ENCODE measurements at regions not wholly inside any gene's neighbourhood (a gene's known extent, or its start where the extent isn't known, plus 50 kb on each side); places are given as distances from the start of the nearest gene placed in this dataset.

GRCh38 chr18:28690100-28690499 lies 513.2 kb upstream of the CDH2 start:
- TF ChIP-seq EP300 (IDR thresholded peaks at IDR 0.05): no peak
- no peak for TF ChIP-seq ELK1 (IDR thresholded peaks at IDR 0.05; ENCODE audit: low read depth, low read length)
- no peak for TF ChIP-seq MAZ (IDR thresholded peaks at IDR 0.05; ENCODE audit: borderline replicate concordance, low read depth, low read length)
- no peak for TF ChIP-seq FOSL2 (IDR thresholded peaks at IDR 0.05)
- no peak for TF ChIP-seq FOSL2 (CRISPR knock-in tag; IDR thresholded peaks at IDR 0.05)
- TF ChIP-seq REST (IDR thresholded peaks at IDR 0.05): no peak
- no peak for TF ChIP-seq HOXB5 (CRISPR knock-in tag; IDR thresholded peaks at IDR 0.05)
- no peak for TF ChIP-seq FOSB (CRISPR knock-in tag; IDR thresholded peaks at IDR 0.05)
- TF ChIP-seq ZSCAN20 (CRISPR knock-in tag; IDR thresholded peaks at IDR 0.05): no peak
- TF ChIP-seq CEBPB (IDR thresholded peaks at IDR 0.05): no peak
- no peak for TF ChIP-seq POLR2A (IDR thresholded peaks at IDR 0.05; ENCODE audit: low read length)
- TF ChIP-seq PHF8 (IDR thresholded peaks at IDR 0.05; ENCODE audit: borderline replicate concordance, low read depth): no peak
- TF ChIP-seq ZFP36 (IDR thresholded peaks at IDR 0.05; ENCODE audit: borderline replicate concordance, partially characterized antibody): no peak
- no peak for TF ChIP-seq MAFK (IDR thresholded peaks at IDR 0.05; ENCODE audit: partially characterized antibody)
- Histone ChIP-seq H3K4me1 (no peaks in the 10 kb centered on the region), H3K9me3 (no peaks in the 10 kb centered on the region), H3K27ac (no peak overlapping the region), H3K4me2 (no peak overlapping the region), H3K4me3 (no peak overlapping the region)
- FAIRE-seq (no peak), DNase-seq (ENCODE audit: low read depth in 1 of 2, low spot score in 1 of 2) (no peak), ATAC-seq (no peak)
- ChIA-PET CTCF (no interaction called here), POLR2A (no interaction called here)
- WGBS (ENCODE audit: missing lambda C conversion rate): 35% methylated on average over 5 of the region's 5 CpGs

- whole genome bisulfite sequencing (ENCODE audit: missing lambda C conversion rate): 5% methylated on average over 1 of the region's 1 CpG
- POLR2A ChIA-PET: no interaction called here
- DNase-seq (ENCODE audit: low read depth in 1 of 2, low spot score in 1 of 2) (no peak), ATAC-seq (no peak), FAIRE-seq (no peak)
- no peak overlapping the region for H3K27ac ChIP-seq
- no peak overlapping the region for H3K4me2 ChIP-seq
- no peak overlapping the region for H3K4me3 ChIP-seq
- TF ChIP-seq ZNF302 (CRISPR knock-in tag; IDR thresholded peaks at IDR 0.05) (no peak), NPAS2 (CRISPR knock-in tag; IDR thresholded peaks at IDR 0.05; ENCODE audit: borderline replicate concordance) (no peak), EHF (CRISPR knock-in tag; IDR thresholded peaks at IDR 0.05) (no peak), FOSB (CRISPR knock-in tag; IDR thresholded peaks at IDR 0.05) (no peak), ATOH8 (CRISPR knock-in tag; IDR thresholded peaks at IDR 0.05; ENCODE audit: low read depth) (no peak), RFX5 (IDR thresholded peaks at IDR 0.05) (no peak), CHD2 (IDR thresholded peaks at IDR 0.05; ENCODE audit: low read length, partially characterized antibody) (no peak)
- H3K9me3 ChIP-seq: no peaks in the 10 kb centered on the region
- CTCF ChIA-PET: no interaction called here
- no peaks in the 10 kb centered on the region for H3K4me1 ChIP-seq
These were observed 512.7 kb upstream of the CDH2 start for GRCh38 chr18:28689588-28689987.
